Dermis blood vessel endothelial cell (primary cell): ENCODE measurements at regions not wholly inside any gene's neighbourhood (a gene's known extent, or its start where the extent isn't known, plus 50 kb on each side); places are given as distances from the start of the nearest gene placed in this dataset.
A peak's percentile ranks its signal among the peaks of the same experiment; 100 is the strongest.

Experiments used
- DNase-seq: peaks from one replicate; pipeline ENCODE4 v3.0.0; 2010

DNA sequence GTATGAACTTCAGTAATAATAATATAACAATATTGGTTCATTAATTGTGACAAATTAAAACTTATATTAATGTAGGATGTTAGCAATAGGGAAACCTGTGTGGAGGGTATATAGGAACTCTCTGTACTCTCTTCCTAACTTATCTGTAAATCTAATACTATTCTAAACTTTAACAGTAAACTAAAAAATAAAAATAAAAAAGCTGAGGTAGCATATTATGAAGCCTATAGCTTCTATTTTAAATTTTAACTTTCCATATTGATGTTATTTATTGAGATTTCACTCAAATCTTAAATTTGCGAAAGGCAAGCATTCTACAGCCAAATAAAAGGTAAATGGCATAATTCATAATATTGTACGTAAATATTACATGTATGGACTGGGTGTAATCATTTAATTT, 326.4 kb downstream of the MEI4 start:
- DNase-seq = no peak

DNA sequence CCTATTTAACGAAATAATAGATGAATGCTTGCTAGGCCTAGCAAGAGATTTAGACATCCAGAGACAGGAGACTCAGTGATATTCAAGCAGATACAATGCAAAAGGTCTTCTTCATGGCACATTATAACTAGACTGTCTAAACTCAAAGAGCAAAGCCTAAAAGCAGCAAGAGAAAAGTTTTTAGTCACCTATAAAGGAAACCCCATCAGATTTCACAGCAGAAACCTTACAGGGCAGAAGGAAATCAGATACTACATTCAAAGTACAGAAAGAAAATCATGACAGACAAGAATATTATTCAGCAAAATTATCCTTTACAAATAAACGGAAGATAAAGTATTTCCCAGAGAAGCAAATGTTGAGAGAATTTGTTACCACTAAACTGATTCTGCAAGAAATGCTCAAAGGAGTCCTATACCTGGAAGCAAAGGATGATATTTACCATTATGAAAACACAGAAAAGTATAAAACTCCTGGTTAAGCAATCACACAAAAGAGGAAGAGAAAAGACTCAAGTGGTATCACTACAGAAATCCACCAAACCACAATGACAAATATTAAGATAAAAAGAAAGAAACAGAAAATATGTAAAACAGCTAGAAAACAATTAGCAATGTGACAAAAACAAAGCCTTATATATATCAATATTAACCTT, 333.7 kb downstream of the MEI4 start:
- no peak for DNase-seq

DNA sequence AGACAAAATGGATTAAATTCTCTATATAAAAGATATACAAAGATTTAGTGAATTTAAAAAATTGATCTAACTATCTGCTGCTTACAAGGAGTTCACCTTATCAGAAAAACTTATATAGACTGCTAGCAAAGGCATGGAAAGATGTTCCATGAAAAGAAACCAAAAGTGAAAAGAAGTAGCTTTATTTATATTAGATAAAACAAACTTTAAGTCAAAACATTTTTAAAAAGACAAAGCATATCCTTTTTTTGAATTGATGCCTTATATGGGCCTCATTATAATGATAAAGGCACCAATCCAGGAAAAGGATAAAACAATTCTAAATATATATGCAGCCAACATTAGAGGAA, 334.2 kb downstream of the MEI4 start:
- no peak for DNase-seq

DNA sequence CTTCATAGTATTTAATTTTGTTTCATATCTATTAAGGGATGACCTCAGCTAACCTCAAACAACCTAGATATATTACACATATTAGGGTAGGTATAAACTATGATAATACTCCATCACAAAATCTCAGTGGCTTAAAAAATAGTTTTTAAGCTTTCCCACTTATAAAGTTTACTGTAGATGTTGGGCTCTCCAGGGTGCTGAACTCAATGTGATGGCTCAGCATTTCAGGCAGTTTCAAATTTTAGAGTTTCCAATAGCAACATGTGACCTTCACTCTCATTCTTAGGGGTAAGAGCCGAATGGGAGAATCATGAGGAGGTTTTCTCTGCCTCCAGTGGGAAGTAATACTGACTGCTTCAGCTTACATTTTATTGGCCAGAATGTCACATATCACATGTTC, 357.3 kb downstream of the MEI4 start:
- no peak for DNase-seq

DNA sequence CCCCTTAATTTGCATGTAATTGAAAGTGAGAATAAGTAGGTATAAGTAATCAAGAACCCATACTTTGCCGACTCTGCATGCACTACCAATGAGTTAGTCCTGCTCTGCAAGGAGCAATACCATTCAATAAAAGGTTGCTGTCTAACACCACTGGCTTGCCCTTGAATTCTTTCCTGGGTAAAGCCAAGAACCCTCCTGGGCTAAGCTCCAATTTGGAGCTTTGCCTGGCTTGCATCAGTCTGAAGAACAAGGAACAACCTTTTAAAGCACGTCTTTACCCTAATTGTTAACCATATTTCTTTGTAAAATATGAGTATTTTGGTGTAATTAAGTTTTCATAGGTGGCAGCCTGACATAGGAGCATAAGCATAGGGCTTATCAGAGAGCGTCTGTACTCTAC, 367.7 kb downstream of the MEI4 start:
- no peak for DNase-seq

DNA sequence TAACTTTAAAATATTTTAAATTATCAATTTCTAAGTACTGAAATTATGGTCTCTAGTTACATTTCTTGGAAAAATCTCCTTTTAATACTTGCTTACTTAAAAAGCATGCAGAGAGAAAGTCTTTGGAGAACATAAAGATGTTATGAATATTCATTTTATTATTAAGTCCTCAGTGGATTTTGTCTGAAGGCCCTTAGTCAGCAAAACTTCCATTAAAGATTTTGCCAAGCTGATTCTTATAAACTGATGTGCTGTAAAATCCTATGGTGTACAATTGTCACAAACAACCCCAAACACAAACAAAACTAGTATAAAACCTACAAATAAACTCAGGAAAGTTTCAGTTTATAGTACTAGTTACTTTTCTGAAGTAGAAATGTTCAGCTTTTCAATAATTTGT, 372.7 kb downstream of the MEI4 start:
- no peak for DNase-seq

DNA sequence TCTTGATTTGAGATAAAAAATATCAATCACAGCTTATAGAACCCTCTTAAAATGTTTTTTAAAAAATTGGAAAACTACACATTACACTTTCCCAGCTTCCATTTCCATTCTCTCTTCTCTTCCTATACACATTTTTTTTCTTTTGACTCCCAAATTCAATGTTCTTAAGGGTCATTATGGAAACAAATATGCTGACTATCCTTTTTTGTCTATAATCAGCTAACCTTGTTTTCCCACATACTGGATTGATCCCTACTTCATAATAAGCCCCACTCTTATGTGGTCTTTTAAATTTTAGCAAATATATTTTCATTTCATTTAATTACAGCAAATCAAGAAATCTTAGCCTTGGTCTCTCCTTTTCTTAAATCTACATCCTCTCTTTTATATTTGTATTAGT, 378.4 kb downstream of the MEI4 start:
- DNase-seq = no peak

DNA sequence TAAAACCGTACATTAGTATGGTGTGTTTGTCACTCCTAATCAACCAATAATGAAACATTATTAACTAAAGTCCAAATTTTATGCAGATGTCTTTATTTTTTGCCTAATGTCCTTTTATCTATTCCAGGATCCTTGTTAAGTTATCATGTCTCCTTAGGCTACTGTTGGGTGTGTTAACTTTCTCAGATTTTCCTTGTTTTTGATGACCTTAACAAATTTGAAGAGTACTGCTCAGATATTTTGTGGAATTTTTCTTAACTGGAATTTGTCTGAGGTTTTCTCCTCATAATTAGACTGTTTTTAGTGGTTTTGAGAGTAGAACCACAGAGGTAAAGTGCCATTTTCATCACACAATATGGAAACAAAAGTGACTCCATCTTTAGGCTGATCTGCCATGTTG, 406.3 kb downstream of the MEI4 start:
- DNase-seq = no peak

DNA sequence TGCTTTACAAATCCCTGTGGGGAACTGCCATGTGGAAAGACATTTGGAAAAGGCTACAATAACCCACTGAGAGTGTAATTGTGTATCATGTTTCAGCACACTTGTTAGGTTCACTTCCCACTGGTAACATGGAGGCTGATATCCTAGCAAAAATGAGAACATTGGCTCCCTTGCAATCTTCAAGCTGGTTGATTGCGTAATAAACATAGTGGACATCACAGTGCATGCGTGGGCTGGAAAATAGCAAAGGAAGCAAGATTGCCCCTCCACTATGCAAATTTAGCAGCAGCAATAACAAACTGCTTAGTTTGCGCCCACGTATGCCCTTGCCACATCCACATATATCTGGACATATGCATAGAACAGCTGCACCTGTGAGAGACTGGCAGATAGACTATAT, 410.2 kb downstream of the MEI4 start:
- no peak for DNase-seq

DNA sequence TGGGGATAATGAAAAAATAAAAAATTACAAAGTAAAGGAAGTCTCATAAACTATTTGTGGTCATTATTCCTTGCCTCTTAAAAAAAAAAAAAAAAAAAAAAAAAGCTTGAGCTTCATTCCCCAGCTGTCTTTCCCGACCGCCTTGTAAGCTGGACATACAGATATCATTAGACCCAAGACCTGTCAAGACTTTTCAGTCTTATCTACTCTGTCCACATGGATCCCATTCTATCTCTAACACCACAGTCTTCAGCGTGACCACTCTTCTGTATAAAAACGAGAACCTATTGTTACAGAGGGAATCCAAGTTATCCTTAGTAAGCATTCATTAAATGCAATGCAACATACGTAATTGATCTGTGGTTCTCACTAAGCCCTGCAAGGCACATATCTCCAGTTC, 423.5 kb downstream of the MEI4 start:
- no peak for DNase-seq

DNA sequence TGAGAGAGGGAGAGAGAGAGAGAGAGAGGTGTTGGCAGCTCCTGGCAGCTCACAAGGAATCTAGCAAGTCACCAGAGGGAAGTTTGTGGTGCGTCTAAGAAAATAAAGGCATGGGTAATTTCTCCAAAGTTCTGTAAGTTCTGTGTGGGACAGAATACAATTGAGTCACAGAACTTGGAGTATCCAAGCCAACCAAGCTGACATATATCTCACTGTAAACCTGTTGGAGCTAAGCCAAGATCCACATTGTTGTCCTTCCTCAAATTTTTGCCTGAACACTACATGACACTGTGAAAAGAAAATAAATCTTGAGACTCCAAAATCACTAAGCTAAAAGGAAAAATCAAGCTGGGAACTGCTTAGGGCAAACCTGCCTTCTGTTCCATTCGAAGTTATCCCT, 436.7 kb downstream of the MEI4 start:
- DNase-seq = peak; percentile 62

DNA sequence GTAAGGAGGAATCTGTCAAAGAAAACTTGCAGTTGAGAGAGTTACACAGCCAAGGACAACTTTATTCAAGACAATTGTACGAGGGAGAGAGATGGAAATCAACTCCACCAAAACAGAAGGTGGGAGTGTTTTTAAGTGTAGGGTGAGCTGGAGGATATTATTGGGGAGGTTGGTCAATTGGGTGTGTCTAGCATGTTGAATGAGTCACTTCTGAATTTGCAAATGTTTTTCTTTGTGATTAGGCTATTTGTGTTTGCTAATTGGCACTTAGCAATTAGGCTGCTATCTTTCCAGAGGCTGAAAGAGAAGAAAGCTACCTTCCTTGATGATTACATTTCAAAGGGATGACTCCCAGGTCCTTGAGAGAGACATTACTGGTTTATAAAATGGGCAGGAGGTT, 441.1 kb downstream of the MEI4 start:
- no peak for DNase-seq

DNA sequence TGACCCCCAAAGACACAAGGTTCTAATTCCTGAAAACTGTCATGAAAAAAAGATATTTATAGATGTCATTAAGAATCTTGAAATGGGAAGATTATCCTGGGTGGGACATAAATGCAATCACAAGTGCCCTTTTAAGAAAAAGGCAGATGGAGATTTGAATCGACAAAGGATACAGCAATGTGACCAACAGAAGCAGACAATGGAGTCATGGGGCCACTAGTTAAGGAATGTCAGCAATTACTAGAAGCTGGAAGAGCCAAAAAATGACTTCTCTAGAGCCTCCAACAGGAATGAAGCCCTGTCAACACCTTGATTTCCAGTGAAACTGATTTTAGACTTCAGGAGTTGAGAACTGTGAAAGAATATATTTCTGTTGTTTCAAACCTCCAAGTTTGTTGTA, 448.5 kb downstream of the MEI4 start:
- DNase-seq = no peak

DNA sequence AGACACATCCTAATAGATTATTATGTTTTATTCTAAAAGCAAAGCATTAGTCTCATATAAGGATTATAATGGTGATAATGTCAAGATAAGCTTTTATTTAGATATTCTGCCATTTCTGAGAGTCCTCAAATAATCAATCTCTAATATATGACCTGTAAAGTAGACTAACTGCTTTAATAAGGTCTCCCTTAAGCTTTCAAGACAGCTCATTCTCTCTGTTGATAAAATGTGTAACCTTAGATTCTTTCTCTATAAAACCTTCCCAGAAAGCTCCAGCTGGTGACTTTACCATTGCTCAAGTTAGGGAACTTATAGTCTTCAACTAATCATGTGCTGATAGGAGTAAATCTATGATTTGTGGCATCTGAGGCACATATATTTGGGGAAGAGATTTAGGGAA, 457.8 kb downstream of the MEI4 start:
- no peak for DNase-seq

DNA sequence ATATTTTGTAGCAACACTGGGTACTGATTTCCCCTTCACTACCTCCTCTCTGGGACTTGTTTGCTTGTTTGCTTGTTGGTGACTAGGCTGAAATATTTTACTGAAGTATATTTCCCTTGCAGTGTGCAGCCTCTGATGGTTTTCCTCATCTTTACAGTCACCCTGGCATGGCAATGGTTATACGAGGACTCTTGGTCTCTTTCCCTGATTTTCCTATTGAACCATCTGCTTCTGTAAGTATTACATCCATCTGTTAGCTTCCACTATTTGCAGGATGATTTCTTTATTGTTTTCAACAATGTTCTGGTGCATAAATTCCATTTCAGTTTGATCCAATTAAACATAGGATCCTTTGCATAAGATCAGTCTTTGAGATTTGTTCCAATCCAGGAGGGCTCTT, 465.1 kb downstream of the MEI4 start:
- no peak for DNase-seq

DNA sequence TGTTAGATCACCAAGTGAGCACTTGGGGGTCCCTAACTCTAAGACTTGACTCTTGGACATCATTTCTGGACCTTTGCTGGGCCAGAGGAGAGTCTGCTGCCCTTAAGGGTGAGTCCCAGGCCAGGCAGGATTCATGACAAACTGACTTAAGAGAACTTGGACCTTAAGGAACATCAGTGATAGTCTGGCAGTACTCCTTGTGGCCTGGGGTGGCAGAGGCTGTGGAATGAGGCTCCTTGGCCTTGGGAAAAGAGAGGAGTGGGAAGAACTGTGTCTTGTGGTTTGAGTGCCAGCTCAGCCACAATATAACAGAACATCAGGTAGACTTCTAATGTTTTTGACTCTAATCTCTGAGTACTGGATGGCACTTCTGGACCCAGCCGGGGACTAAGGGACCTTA, 478.7 kb downstream of the MEI4 start:
- no peak for DNase-seq

DNA sequence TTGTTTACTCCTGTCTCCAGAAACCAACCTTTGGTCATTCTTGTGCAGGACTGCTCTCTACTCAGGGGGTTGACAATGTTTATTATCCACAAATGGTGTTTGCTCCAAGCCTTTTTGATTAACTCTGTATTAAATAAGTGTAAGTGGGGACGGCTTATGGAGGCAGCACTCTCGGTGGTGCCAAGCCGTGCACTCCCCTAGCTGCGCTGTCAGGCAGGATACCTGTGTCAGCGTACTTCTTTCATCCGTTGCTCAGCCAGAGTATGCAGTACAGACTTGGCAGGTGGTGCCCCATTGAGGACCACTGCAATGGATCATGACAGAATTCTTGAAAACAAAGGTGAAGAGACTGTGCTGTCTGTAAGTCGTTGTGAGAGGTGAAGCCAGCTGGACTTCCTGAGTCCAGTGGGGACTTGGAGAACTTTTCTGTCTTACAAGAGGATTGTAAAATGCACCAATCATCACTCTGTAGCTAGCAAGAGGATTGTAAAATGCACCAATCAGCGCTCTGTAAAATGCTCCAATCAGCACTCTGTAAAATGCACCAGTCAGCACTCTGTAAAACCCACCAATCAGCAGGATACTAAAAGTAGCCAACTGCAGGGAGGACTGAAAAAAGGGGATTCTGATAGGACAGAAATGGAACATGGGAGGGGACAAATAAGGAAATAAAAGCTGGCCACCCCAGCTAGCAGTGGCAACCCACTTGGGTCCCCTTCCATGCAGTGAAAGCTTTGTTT, 480.0 kb downstream of the MEI4 start:
- DNase-seq = no peak

DNA sequence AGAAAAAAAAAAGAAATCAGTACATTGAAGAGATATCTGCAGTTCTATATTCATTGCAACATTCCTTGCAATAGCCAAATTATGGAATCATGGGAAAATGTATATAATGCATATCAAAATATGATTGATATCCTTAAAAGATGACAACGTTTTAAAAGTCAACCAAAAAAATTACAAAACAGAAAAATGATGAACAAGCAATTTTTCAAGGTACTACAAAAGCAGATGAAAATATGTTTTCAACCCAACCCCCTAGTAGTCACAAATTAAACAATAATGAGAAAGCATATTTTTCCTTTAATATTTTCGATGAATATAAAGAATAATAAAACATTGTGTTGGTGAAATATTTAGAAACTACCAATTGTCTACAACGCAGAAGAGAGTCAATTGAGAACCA, 497.6 kb downstream of the MEI4 start:
- DNase-seq = no peak

DNA sequence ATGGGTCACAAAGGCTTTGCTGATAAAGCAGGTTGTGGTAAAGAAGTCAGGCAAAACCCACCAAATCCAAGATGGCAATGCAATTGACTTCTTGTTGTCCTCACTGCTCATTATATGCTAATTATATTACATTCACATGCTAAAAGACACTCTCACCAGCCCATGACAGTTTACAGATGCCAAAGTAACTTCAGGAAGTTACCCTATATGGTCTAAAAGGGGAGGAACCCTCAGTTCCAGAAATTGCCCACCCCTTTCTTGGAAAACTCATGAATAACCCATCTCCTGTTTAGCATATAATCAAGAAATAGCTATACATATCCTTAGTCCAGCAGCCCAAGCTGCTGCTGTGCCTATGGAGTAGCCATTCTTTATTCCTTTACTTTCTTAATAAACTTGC, 501.1 kb downstream of the MEI4 start:
- DNase-seq = no peak

DNA sequence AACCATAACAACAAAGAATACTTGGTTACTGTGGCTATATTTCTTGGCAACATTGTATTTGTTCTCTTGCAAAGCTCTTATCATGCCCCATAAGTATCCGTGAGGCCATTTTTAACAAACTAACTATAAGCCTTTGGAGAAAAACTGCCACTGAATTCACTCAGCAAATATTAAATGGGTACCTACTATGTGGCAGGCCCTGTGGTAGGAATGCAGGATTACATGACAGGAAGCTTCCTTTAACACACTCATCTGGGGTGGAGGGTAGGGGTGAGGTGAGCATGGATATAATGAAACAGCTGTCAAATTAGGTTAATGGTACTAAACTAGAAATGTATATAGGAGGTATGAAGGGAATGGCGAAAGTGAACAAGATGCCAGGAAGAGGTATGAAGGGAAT, 504.8 kb downstream of the MEI4 start:
- no peak for DNase-seq

DNA sequence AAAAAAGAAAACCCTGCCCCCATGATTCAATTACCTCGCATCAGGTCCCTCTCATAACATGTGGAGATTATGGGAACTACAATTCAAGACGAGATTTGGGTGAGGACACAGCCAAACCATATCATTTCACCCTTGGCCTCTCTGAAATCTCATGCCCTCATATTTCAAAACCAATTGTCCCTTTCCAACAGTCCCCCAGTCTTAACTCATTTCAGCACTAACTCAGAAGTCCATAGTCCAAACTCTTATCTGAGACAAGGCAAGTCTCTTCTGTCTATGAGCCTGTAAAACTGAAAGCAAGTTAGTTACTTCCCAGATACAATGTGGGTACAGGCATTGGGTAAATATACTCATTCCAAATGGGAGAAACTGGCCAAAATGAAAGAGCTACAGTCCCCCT, 536.1 kb downstream of the MEI4 start:
- no peak for DNase-seq

DNA sequence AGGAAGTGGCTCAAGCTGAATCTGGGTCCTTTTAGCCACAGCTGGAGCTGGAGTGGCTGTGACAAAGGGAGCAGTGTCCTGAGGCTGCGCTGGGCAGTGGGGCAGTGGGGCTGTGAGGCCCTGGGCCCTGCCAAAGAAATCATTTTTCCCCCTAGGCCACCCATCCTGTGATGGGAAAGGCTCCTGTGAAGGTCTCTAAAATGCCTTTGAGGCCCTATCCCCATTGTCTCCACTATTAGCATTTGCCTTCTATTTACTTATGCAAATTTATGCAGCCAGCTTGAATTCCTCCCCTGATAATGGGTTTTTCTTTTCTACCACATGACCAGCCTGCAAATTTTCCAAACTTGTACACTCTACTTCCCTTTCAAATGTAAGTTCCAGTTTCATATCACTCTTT, 539.2 kb downstream of the MEI4 start:
- no peak for DNase-seq

DNA sequence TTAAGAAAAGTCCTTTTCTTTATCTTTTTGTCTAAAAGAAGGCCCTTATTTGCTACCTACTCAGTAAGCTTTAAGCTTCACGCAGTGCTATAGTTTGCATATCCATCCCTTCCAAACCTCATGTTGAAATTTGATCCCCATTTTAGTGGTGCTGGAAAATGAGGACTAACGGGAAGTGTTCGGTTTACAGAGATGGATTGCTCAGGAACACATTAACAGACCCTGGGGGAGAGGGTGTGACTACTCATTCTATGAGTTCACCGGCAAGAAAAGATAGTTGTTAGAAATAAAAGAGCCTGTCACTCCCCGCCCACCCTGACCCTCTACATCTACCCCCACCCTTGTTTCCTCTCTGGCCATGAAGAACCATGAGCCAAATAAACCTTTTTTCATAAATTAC, 546.2 kb downstream of the MEI4 start:
- no peak for DNase-seq

DNA sequence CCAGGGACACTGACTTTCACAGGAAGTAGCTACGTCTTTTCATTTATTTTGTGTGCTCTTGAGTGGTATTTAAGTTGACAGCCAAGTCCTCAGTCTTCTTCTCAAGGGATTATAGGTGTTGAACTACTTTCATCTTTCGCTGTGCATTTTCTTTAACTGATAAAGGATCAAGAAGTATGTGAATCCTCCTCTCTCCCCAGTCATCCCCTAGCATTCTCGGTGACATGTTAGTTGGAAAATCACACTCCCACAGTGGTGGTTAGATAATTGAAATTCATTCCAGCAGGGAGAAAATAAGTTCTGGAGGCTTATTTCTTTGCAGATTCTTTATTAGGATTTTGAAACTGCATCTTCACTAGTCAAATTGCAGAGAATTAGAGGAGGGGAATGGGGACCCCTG, 569.4 kb downstream of the MEI4 start:
- DNase-seq = no peak

DNA sequence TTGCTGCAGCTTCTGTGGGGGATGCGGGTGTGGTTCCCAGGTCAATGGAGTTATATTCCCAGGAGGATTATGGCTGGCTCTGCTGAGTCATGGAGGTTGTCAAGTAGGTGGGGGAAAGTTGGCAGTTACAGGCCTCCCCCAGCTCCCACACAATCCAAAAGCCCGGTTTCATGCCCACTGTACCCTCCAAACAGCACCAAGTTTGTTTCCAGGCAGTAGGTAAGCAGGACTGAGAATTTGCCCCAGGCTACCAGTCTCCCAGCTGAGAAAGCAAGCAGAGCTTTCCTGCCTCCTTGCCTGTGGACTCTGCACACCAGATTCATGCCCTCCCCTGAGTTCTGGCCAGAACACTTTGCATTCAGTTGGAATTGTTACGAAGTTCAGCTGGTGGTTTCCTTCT, 578.2 kb downstream of the MEI4 start:
- DNase-seq = no peak
